Mesenchymal stem cell (in vitro differentiated cells and primary cell): ENCODE measurements at regions not wholly inside any gene's neighbourhood (a gene's known extent, or its start where the extent isn't known, plus 50 kb on each side); places are given as distances from the start of the nearest gene placed in this dataset.
A peak's percentile ranks its signal among the peaks of the same experiment; 100 is the strongest.

Experiments
- DNase-seq: peaks from one replicate; pipeline ENCODE4 v3.0.0-alpha.2; 2013
- H2AFZ ChIP-seq: one replicate; pipeline ENCODE4 v1.6.1; 2013; ENCODE audit warnings: low read depth, mild to moderate bottlenecking, control low read depth, inconsistent platforms, low read length, moderate library complexity
- H2AK5ac ChIP-seq: 2 replicates; pipeline ENCODE4 v1.6.1; 2013; ENCODE audit warnings: low read length, moderate library complexity, mild to moderate bottlenecking, inconsistent platforms; ENCODE audit not compliant: severe bottlenecking
- H2BK120ac ChIP-seq: one replicate; pipeline ENCODE4 v1.6.1; 2013; ENCODE audit warnings: low read depth, mild to moderate bottlenecking, inconsistent platforms, low read length, moderate library complexity
- H2BK12ac ChIP-seq, 2 experiments: one replicate each; pipeline ENCODE4 v1.6.1; 2013; ENCODE audit warnings: inconsistent platforms in 2 of 2, low read length in 2 of 2, mild to moderate bottlenecking in 2 of 2, moderate library complexity in 2 of 2, control low read depth in 1 of 2
- H2BK15ac ChIP-seq: one replicate; pipeline ENCODE4 v1.6.1; 2013; ENCODE audit warnings: mild to moderate bottlenecking, low read depth, inconsistent platforms; ENCODE audit not compliant: poor library complexity, severe bottlenecking
- H2BK5ac ChIP-seq: 2 replicates; pipeline ENCODE4 v1.6.1; 2013; ENCODE audit warnings: low read depth, mild to moderate bottlenecking, low read length, control low read depth, inconsistent platforms; ENCODE audit not compliant: poor library complexity, severe bottlenecking
- H3K14ac ChIP-seq, 2 experiments: one replicate each; pipeline ENCODE4 v1.6.1; 2013; ENCODE audit warnings: inconsistent platforms in 2 of 2, low read length in 2 of 2, control low read depth in 1 of 2, mild to moderate bottlenecking in 1 of 2, moderate library complexity in 1 of 2
- H3K18ac ChIP-seq, 2 experiments: one replicate each; pipeline ENCODE4 v1.6.1; 2013; ENCODE audit warnings: inconsistent platforms in 2 of 2, low read length in 2 of 2, control low read depth in 1 of 2, low read depth in 1 of 2, mild to moderate bottlenecking in 1 of 2
- H3K23ac ChIP-seq, 2 experiments: one replicate each; pipeline ENCODE4 v1.6.1; 2013; ENCODE audit warnings: inconsistent platforms in 2 of 2, low read length in 2 of 2, mild to moderate bottlenecking in 2 of 2, moderate library complexity in 2 of 2, control low read depth in 1 of 2
- H3K27ac ChIP-seq: 2 replicates; pipeline ENCODE4 v1.5.1; 2013; ENCODE audit warnings: mild to moderate bottlenecking, moderate library complexity, low read length, control low read depth, inconsistent platforms; ENCODE audit not compliant: poor library complexity, severe bottlenecking
- H3K27me3 ChIP-seq, 2 experiments: 2 replicates each; pipeline versions ENCODE4 v1.6.1 to v1.7.0; 2013; ENCODE audit warnings: low read length in 2 of 2, mild to moderate bottlenecking in 2 of 2, moderate library complexity in 2 of 2, control low read depth in 1 of 2, inconsistent platforms in 1 of 2; ENCODE audit not compliant: control insufficient read depth in 1 of 2, insufficient read depth in 1 of 2
- H3K36me3 ChIP-seq, 2 experiments: 2 replicates each; pipeline versions ENCODE4 v1.6.1 to v1.7.0; 2013; ENCODE audit warnings: low read length in 2 of 2, control low read depth in 1 of 2, inconsistent platforms in 1 of 2, low read depth in 1 of 2, mild to moderate bottlenecking in 1 of 2; ENCODE audit not compliant: insufficient read depth in 2 of 2, control insufficient read depth in 1 of 2
- H3K4ac ChIP-seq, 2 experiments: one replicate each; pipeline ENCODE4 v1.6.1; 2013; ENCODE audit warnings: inconsistent platforms in 2 of 2, low read length in 2 of 2, mild to moderate bottlenecking in 2 of 2, moderate library complexity in 2 of 2, control low read depth in 1 of 2, low read depth in 1 of 2
- H3K4me1 ChIP-seq: 2 replicates; pipeline ENCODE4 v1.6.1; 2013; ENCODE audit warnings: low read depth, low read length, control low read depth; ENCODE audit not compliant: control insufficient read depth, insufficient read depth
- H3K4me2 ChIP-seq: 2 replicates; pipeline ENCODE4 v1.6.1; 2013; ENCODE audit warnings: low read length, mild to moderate bottlenecking, inconsistent platforms; ENCODE audit not compliant: poor library complexity, severe bottlenecking
- H3K4me3 ChIP-seq, 2 experiments: 2 replicates each; pipeline versions ENCODE4 v1.5.1 to v1.7.0; 2013; ENCODE audit warnings: low read length in 2 of 2, mild to moderate bottlenecking in 2 of 2, control low read depth in 1 of 2, low read depth in 1 of 2; ENCODE audit not compliant: insufficient read depth in 1 of 2
- H3K79me1 ChIP-seq: replicated peaks from 2 replicates; pipeline ENCODE4 v1.6.1; 2013; ENCODE audit warnings: mild to moderate bottlenecking, control low read depth, low read length, inconsistent platforms; ENCODE audit not compliant: poor library complexity, severe bottlenecking
- H3K9ac ChIP-seq: 2 replicates; pipeline ENCODE4 v1.7.0; 2013; ENCODE audit warnings: mild to moderate bottlenecking, low read length, moderate library complexity
- H3K9me3 ChIP-seq: 2 replicates; pipeline ENCODE4 v1.7.0; 2013; ENCODE audit warnings: mild to moderate bottlenecking, low read length; ENCODE audit not compliant: control insufficient read depth
- H4K8ac ChIP-seq: one replicate; pipeline ENCODE4 v1.6.1; 2013; ENCODE audit warnings: inconsistent platforms, mild to moderate bottlenecking, low read length, moderate library complexity
- H4K91ac ChIP-seq: one replicate; pipeline ENCODE4 v1.6.1; 2013; ENCODE audit warnings: mild to moderate bottlenecking, low read length, inconsistent platforms
- WGBS: methylation state at CpG from one replicate; pipeline ENCODE4 v1.1.7; 2013; ENCODE audit warnings: mixed read lengths; 5-methylcytosine and 5-hydroxymethylcytosine counted together

DNA sequence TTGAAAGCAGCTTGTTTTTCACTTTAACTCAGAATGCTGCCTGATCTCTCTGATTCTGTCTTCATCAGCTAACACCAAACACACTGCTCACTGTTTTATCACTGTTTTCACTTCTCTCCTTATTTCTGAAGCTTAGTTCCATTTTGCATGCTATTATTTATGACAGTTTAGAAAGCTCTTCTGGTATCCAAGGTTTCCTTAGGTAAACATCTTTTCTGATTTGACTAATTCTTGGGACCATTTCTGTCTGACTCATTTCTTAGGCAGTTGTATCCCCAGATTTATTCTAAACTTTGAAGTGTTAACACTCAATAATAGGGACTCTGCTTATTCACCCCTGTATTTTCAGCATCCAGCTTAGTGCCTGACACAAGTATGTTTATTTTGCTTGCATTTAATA lies 167.7 kb downstream of the BCHE start:
- H3K79me1 ChIP-seq: no peaks in the 10 kb centered on the region
- no peak overlapping the region for H2BK15ac ChIP-seq
- H3K4me1 ChIP-seq: no peaks in the 10 kb centered on the region
- no peak overlapping the region for H3K27ac ChIP-seq
- H3K18ac ChIP-seq: no peak overlapping the region
- no peak overlapping the region for H4K8ac ChIP-seq
- no peak overlapping the region for H3K4me3 ChIP-seq
- no peak overlapping the region for H2BK12ac ChIP-seq
- no peak overlapping the region for H4K91ac ChIP-seq
- no peak overlapping the region for H3K23ac ChIP-seq
- H3K14ac ChIP-seq: no peak overlapping the region
- H3K36me3 ChIP-seq: no peaks in the 10 kb centered on the region
- no peak overlapping the region for H3K9ac ChIP-seq
- H2AK5ac ChIP-seq: no peak overlapping the region
- H3K4me2 ChIP-seq: no peak overlapping the region
- H3K4ac ChIP-seq: no peak overlapping the region
- H2BK5ac ChIP-seq: no peak overlapping the region
- H2BK120ac ChIP-seq: no peak overlapping the region
- H3K9me3 ChIP-seq: peaks cover 2% of the 10 kb centered on the region
- H3K27me3 ChIP-seq: no peaks in the 10 kb centered on the region
- peak; percentile 79 for DNase-seq
- no peak overlapping the region for H2AFZ ChIP-seq

DNA sequence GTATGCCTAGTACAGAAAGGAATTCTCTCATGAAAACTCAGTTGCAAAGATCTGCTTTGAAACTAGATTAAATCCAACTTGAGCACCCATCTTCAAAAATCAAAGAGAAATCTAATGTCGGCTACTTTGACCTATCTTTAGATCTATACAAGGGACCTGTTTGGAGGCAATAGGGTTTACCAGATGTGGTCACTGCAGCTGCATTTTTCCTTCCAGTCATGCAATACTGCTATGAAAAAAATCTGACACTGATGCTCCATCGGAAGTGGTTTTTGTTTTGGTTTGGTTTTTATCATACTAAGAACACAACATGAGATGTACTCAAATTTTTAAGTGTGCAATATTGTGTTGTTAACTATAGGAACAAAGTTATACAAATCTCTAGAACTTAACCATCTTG lies 169.5 kb downstream of the BCHE start:
- Histone ChIP-seq H3K36me3 (no peaks in the 10 kb centered on the region), H3K27ac (no peak overlapping the region), H3K14ac (no peak overlapping the region), H4K8ac (no peak overlapping the region), H3K27me3 (no peaks in the 10 kb centered on the region), H3K4me1 (no peaks in the 10 kb centered on the region), H2AK5ac (no peak overlapping the region), H3K4me3 (no peak overlapping the region), H3K4me2 (no peak overlapping the region), H3K79me1 (no peaks in the 10 kb centered on the region), H3K23ac (no peak overlapping the region), H4K91ac (no peak overlapping the region), H3K9me3 (no peaks in the 10 kb centered on the region), H2BK12ac (no peak overlapping the region), H3K18ac (no peak overlapping the region), H2BK15ac (no peak overlapping the region), H2BK5ac (no peak overlapping the region), H2AFZ (no peak overlapping the region), H3K9ac (no peak overlapping the region), H3K4ac (no peak overlapping the region), H2BK120ac (no peak overlapping the region)
- WGBS: no CpG with 5 or more reads among the region's 2 CpGs
- DNase-seq: no peak

DNA sequence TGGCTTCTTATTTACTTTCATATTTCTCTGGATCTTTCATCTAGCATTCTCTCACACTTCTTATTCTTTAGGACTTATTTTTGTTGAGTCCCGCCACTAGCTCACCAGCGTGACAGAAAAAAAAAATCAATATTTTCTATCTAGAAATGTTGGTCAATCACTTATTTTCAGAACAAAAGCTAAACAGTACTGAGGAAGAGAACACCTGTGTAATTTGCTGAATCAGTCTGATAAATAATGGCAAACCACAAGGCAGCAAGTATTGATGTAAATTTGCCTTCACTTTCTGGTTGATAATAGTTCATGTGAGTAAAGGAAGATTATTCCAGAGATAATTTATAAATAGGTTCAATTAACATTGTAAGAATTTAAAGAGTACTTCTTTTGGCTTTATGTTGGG lies 179.2 kb downstream of the BCHE start:
- H4K91ac ChIP-seq: no peak overlapping the region
- H3K9me3 ChIP-seq: no peaks in the 10 kb centered on the region
- H3K18ac ChIP-seq: no peak overlapping the region
- WGBS: 100% methylated on average over 1 of the region's 2 CpGs
- no peak overlapping the region for H2BK12ac ChIP-seq
- DNase-seq: no peak
- H3K4me2 ChIP-seq: no peak overlapping the region
- no peak overlapping the region for H3K4ac ChIP-seq
- no peak overlapping the region for H2BK5ac ChIP-seq
- no peak overlapping the region for H3K9ac ChIP-seq
- H4K8ac ChIP-seq: no peak overlapping the region
- H3K27ac ChIP-seq: no peak overlapping the region
- H3K14ac ChIP-seq: no peak overlapping the region
- H3K79me1 ChIP-seq: no peaks in the 10 kb centered on the region
- no peaks in the 10 kb centered on the region for H3K27me3 ChIP-seq
- H2BK15ac ChIP-seq: no peak overlapping the region
- H3K4me1 ChIP-seq: no peaks in the 10 kb centered on the region
- H2AK5ac ChIP-seq: no peak overlapping the region
- no peak overlapping the region for H3K4me3 ChIP-seq
- no peak overlapping the region for H2BK120ac ChIP-seq
- no peak overlapping the region for H3K23ac ChIP-seq
- H2AFZ ChIP-seq: no peak overlapping the region
- H3K36me3 ChIP-seq: no peaks in the 10 kb centered on the region

DNA sequence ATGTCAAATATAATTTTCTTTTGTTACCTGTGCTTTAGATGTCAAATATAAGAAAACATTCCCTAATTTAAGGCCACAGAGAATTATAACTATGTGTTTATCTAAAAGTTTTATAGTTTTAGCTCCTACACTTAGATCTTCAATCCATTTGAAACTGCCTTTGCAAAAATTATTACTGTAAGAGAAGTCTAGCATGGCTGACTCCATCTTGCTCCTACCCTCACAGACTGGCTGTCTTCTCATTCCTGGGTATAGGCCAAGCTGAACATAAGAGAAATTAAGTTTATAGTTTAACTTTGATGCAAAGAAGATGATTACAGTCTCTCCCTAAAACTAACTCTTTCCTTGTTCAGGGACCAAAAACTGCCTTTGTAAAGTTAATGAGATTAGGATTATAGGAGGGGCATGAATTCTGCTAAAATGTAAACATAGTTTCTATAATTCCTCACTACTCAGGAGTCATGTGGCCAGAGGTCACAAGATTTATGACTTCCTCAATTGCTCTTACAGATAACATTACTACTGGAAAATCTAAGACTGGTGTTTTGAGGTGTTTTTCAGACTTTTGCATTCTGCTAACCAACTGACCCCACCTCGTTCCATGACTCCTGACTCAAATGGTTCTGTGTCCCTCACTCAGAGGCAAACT lies 184.0 kb downstream of the BCHE start:
- H3K27me3 ChIP-seq: no peaks in the 10 kb centered on the region
- H3K36me3 ChIP-seq: no peaks in the 10 kb centered on the region
- WGBS: 28% methylated on average over 1 of the region's 1 CpG
- no peak overlapping the region for H3K4me3 ChIP-seq
- no peak overlapping the region for H2AK5ac ChIP-seq
- H2BK12ac ChIP-seq: no peak overlapping the region
- no peak overlapping the region for H3K23ac ChIP-seq
- no peak overlapping the region for H3K27ac ChIP-seq
- H2BK120ac ChIP-seq: no peak overlapping the region
- H3K4me1 ChIP-seq: no peaks in the 10 kb centered on the region
- no peak overlapping the region for H3K14ac ChIP-seq
- peak overlapping the region in 1 of 2 experiments; percentile 7 for H3K4ac ChIP-seq
- no peak overlapping the region for H2BK5ac ChIP-seq
- no peak overlapping the region for H2AFZ ChIP-seq
- no peak overlapping the region for H3K9ac ChIP-seq
- no peak overlapping the region for H4K8ac ChIP-seq
- no peak overlapping the region for H2BK15ac ChIP-seq
- H3K79me1 ChIP-seq: no peaks in the 10 kb centered on the region
- H4K91ac ChIP-seq: no peak overlapping the region
- peak; percentile 27 for DNase-seq
- no peak overlapping the region for H3K18ac ChIP-seq
- no peaks in the 10 kb centered on the region for H3K9me3 ChIP-seq
- H3K4me2 ChIP-seq: no peak overlapping the region
